CD4-positive, alpha-beta T cell treated with Interleukin-4 for 1 hour (primary cell): ENCODE measurements at regions not wholly inside any gene's neighbourhood (a gene's known extent, or its start where the extent isn't known, plus 50 kb on each side); places are given as distances from the start of the nearest gene placed in this dataset.
A peak's percentile ranks its signal among the peaks of the same experiment; 100 is the strongest.
"Not testable (repeated sequence)": the region's sequence is repeated elsewhere in the genome, so short reads cannot be mapped to it uniquely, and the experiment has no call there.

Experiments
- DNase-seq, 2 donors: peaks; one replicate each; pipeline ENCODE4 v3.0.0-alpha.2; 2020 to 2022

- no peak for DNase-seq
These were observed 101.6 kb downstream of the CPN2 start for GRCh38 chr3:194249323-194250097.

- no peak for DNase-seq
These were observed 100.8 kb downstream of the CPN2 start for GRCh38 chr3:194250098-194251002.

GRCh38 chr3:194251007-194251406 lies 100.1 kb downstream of the CPN2 start:
- DNase-seq = no peak

GRCh38 chr3:194251461-194251860 lies 99.7 kb downstream of the CPN2 start:
- no peak for DNase-seq

- DNase-seq = no peak
These were observed 99.1 kb downstream of the CPN2 start for GRCh38 chr3:194251891-194252560.

- DNase-seq = no peak
These were observed 97.9 kb downstream of the CPN2 start for GRCh38 chr3:194253270-194253669.

GRCh38 chr3:194254040-194254439 lies 97.1 kb downstream of the CPN2 start:
- DNase-seq = no peak

GRCh38 chr3:194255252-194256039 lies 95.7 kb downstream of the CPN2 start:
- peak; percentile 39 to 59 for DNase-seq

- no peak for DNase-seq
These were observed 94.8 kb downstream of the CPN2 start for GRCh38 chr3:194256040-194256945.

GRCh38 chr3:194257151-194257621 lies 93.9 kb downstream of the CPN2 start:
- no peak for DNase-seq

- no peak for DNase-seq
These were observed 93.0 kb downstream of the CPN2 start for GRCh38 chr3:194257916-194258668.

- no peak for DNase-seq
These were observed 91.0 kb downstream of the CPN2 start for GRCh38 chr3:194259982-194260766.

GRCh38 chr3:194261581-194262063 lies 89.5 kb downstream of the CPN2 start:
- no peak for DNase-seq

- no peak for DNase-seq
These were observed 88.8 kb downstream of the CPN2 start for GRCh38 chr3:194262176-194262924.

- no peak for DNase-seq
These were observed 88.2 kb downstream of the CPN2 start for GRCh38 chr3:194262925-194263305.

- not testable (repeated sequence) for DNase-seq
These were observed 86.3 kb downstream of the CPN2 start for GRCh38 chr3:194264631-194265504.

- DNase-seq = no peak
These were observed 85.6 kb downstream of the CPN2 start for GRCh38 chr3:194265505-194265892.
